CD14-positive monocyte (primary cell): ENCODE measurements at regions not wholly inside any gene's neighbourhood (a gene's known extent, or its start where the extent isn't known, plus 50 kb on each side); places are given as distances from the start of the nearest gene placed in this dataset.

ENCODE experiments used
- DNase-seq, 3 donors: peaks; one replicate each; pipeline ENCODE4 v3.0.0-alpha.2; 2011 to 2022
- H2AFZ ChIP-seq: 2 replicates; pipeline ENCODE4 v1.6.0; 2012; ENCODE audit warnings: mild to moderate bottlenecking, low read depth, low read length, inconsistent platforms; ENCODE audit not compliant: insufficient read depth, poor library complexity, severe bottlenecking
- H3K27ac ChIP-seq, 2 donors: 1 replicate in 1 of 2; 2 replicates in 1 of 2; pipeline ENCODE4 v1.5.1; 2012 to 2013; ENCODE audit warnings: low read length in 2 of 2, control low read depth in 1 of 2, inconsistent platforms in 1 of 2, low read depth in 1 of 2, mild to moderate bottlenecking in 1 of 2
- H3K27me3 ChIP-seq, 2 donors: one replicate each; pipeline versions ENCODE4 v1.6.0 to v1.6.1; 2011 to 2013; ENCODE audit warnings: low read length in 2 of 2; ENCODE audit not compliant: control insufficient read depth in 2 of 2, insufficient read depth in 2 of 2
- H3K36me3 ChIP-seq, 2 donors: replicated peaks in 1 of 2; 1 replicate in 1 of 2; 2 replicates in 1 of 2; pipeline versions ENCODE4 v1.5.1 to v1.6.1; 2012 to 2013; ENCODE audit warnings: low read length in 2 of 2, control low read depth in 1 of 2, inconsistent platforms in 1 of 2, mild to moderate bottlenecking in 1 of 2; ENCODE audit not compliant: insufficient read depth in 2 of 2, control insufficient read depth in 1 of 2
- H3K4me1 ChIP-seq, 2 donors: 1 replicate in 1 of 2; 2 replicates in 1 of 2; pipeline versions ENCODE4 v1.5.1 to v1.6.1; 2012 to 2013; ENCODE audit warnings: low read length in 2 of 2, control low read depth in 1 of 2, inconsistent platforms in 1 of 2, mild to moderate bottlenecking in 1 of 2, moderate library complexity in 1 of 2; ENCODE audit not compliant: insufficient read depth in 2 of 2, control insufficient read depth in 1 of 2
- H3K4me2 ChIP-seq: replicated peaks from 2 replicates; pipeline ENCODE3; 2012; ENCODE audit warnings: low read length, moderate library complexity, mild to moderate bottlenecking; ENCODE audit not compliant: poor library complexity, severe bottlenecking; ENCODE audit errors: extremely low read depth
- H3K4me3 ChIP-seq, 3 experiments: fragments of 200-600 bp in 1 of 3; sonication (generic) in 1 of 3; replicated peaks in 1 of 3; 1 replicate in 2 of 3; 2 replicates in 1 of 3; pipeline ENCODE4 v1.5.1; 2011 to 2013; ENCODE audit warnings: low read length in 3 of 3, mild to moderate bottlenecking in 3 of 3, control low read depth in 2 of 3, low read depth in 2 of 3, inconsistent platforms in 1 of 3, moderate library complexity in 1 of 3
- H3K79me2 ChIP-seq: 2 replicates; pipeline ENCODE4 v1.6.0; 2012; ENCODE audit warnings: mild to moderate bottlenecking, control low read depth, inconsistent platforms, low read length, moderate library complexity; ENCODE audit not compliant: insufficient read depth
- H3K9ac ChIP-seq: 2 replicates; pipeline ENCODE4 v1.6.0; 2017; ENCODE audit warnings: low read length, mild to moderate bottlenecking; ENCODE audit not compliant: insufficient read depth, poor library complexity, severe bottlenecking
- H3K9me3 ChIP-seq, 2 donors: replicated peaks in 1 of 2; 1 replicate in 1 of 2; 2 replicates in 1 of 2; pipeline versions ENCODE4 v1.5.1 to v1.6.1; 2012 to 2013; ENCODE audit warnings: low read length in 2 of 2, control low read depth in 1 of 2; ENCODE audit not compliant: control insufficient read depth in 1 of 2, insufficient read depth in 1 of 2
- H4K20me1 ChIP-seq: 2 replicates; pipeline ENCODE4 v1.6.0; 2012; ENCODE audit warnings: mild to moderate bottlenecking, low read length, control low read depth, moderate library complexity; ENCODE audit not compliant: insufficient read depth
- H3K27ac Mint-ChIP-seq, 7 donors: one replicate each; pipeline ENCODE4 v1.8.0; 2020; ENCODE audit warnings: mild to moderate bottlenecking in 7 of 7, mixed read lengths in 7 of 7, moderate library complexity in 6 of 7, inconsistent platforms in 2 of 7
- H3K27me3 Mint-ChIP-seq, 3 donors: one replicate each; pipeline ENCODE4 v1.8.0; 2021 to 2022; ENCODE audit warnings: low read depth in 3 of 3, mild to moderate bottlenecking in 3 of 3, mixed read lengths in 3 of 3, moderate library complexity in 3 of 3, inconsistent platforms in 1 of 3
- H3K36me3 Mint-ChIP-seq, 2 donors: one replicate each; pipeline ENCODE4 v1.8.0; 2020; ENCODE audit warnings: mixed read lengths in 2 of 2, inconsistent platforms in 1 of 2, mild to moderate bottlenecking in 1 of 2
- H3K4me1 Mint-ChIP-seq: one replicate; pipeline ENCODE4 v1.8.0; 2020; ENCODE audit warnings: mild to moderate bottlenecking, mixed read lengths
- H3K4me3 Mint-ChIP-seq, 2 donors: one replicate each; pipeline ENCODE4 v1.8.0; 2020; ENCODE audit warnings: mild to moderate bottlenecking in 2 of 2, mixed read lengths in 2 of 2, moderate library complexity in 1 of 2
- H3K9me3 Mint-ChIP-seq, 7 donors: one replicate each; pipeline ENCODE4 v1.8.0; 2020 to 2022; ENCODE audit warnings: mixed read lengths in 7 of 7, mild to moderate bottlenecking in 6 of 7, moderate library complexity in 6 of 7, inconsistent platforms in 2 of 7
- WGBS: methylation state at CpG from one replicate; pipeline ENCODE4 v1.1.5; 2013; ENCODE audit warnings: missing lambda C conversion rate; ENCODE audit not compliant: insufficient coverage; 5-methylcytosine and 5-hydroxymethylcytosine counted together
- intact Hi-C, 2 donors: fragments of 100-400 bp; cut with micrococcal nuclease; formaldehyde crosslinking; loops; one replicate each; pipeline versions ENCODE4 v1.15.0 to v1.15.1; 2023
- TF ChIP-seq, protein P1 (sequence below): fragments of 200-600 bp; IDR thresholded peaks from one replicate; pipeline ENCODE4 v1.8.0; 2022; ENCODE audit warnings: antibody characterized with exemption, mild to moderate bottlenecking

DNA sequence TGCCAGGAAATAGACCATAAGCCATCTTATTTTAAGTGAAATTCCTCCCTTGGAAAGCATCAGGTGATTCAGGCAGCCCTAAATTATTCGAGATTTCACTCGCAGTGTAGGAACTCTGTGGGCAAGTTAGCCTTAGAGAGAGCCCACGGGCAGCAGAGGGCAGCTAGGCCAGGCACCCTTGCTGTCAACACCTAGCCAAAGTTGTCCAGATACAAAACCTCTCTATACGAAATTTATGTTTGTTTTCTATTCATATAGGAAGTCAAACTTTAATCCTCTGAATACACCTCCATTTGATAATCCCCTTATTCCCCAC lies 1043.5 kb downstream of the GATA3 start:
- Mint-ChIP-seq H3K4me1 (no peaks in the 10 kb centered on the region), H3K27ac (no peak overlapping the region)

DNA sequence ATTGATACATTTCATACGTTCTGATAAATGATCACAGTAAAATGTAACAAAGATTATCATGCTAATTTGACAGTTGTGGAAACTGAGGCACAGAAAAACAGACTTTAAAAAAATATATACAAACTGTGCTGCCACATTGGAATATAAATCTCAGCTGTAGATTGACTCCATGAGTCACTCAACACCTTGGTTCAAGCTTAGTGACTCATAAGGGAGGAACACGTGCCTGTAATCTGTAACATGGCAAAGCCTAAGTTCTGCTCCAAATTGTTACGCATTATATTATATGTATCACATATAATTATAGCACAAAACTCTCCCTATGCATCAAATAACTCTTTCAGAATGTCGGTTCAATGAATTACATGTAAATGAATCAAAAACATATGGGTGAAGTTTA lies 1047.5 kb downstream of the GATA3 start:
- Histone ChIP-seq H3K36me3 (no peaks in the 10 kb centered on the region), H3K79me2 (no peaks in the 10 kb centered on the region), H3K27ac (no peak overlapping the region), H3K4me2 (no peak overlapping the region), H3K4me1 (no peaks in the 10 kb centered on the region), H3K27me3 (no peaks in the 10 kb centered on the region), H2AFZ (no peak overlapping the region), H3K9ac (no peak overlapping the region), H3K9me3 (no peaks in the 10 kb centered on the region), H4K20me1 (no peaks in the 10 kb centered on the region), H3K4me3 (no peak overlapping the region)
- H3K9me3 Mint-ChIP-seq: no peaks in the 10 kb centered on the region
- intact Hi-C loops: no loop called here
- no peaks in the 10 kb centered on the region for H3K4me1 Mint-ChIP-seq
- H3K4me3 Mint-ChIP-seq: no peak overlapping the region
- H3K27ac Mint-ChIP-seq: no peak overlapping the region
- TF ChIP-seq, protein P1, sequence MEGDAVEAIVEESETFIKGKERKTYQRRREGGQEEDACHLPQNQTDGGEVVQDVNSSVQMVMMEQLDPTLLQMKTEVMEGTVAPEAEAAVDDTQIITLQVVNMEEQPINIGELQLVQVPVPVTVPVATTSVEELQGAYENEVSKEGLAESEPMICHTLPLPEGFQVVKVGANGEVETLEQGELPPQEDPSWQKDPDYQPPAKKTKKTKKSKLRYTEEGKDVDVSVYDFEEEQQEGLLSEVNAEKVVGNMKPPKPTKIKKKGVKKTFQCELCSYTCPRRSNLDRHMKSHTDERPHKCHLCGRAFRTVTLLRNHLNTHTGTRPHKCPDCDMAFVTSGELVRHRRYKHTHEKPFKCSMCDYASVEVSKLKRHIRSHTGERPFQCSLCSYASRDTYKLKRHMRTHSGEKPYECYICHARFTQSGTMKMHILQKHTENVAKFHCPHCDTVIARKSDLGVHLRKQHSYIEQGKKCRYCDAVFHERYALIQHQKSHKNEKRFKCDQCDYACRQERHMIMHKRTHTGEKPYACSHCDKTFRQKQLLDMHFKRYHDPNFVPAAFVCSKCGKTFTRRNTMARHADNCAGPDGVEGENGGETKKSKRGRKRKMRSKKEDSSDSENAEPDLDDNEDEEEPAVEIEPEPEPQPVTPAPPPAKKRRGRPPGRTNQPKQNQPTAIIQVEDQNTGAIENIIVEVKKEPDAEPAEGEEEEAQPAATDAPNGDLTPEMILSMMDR: no peak
- H3K36me3 Mint-ChIP-seq: no peaks in the 10 kb centered on the region
- peaks cover 0 to 1% (median 0%) of the 10 kb centered on the region in 3 donors for H3K27me3 Mint-ChIP-seq
- no CpG with 5 or more reads among the region's 4 CpGs for WGBS
- no peak for DNase-seq

More for the DNA sequence above, 1043.5 kb downstream of the GATA3 start:
- H3K4me3 ChIP-seq: no peak overlapping the region
- no peaks in the 10 kb centered on the region for H3K4me1 ChIP-seq
- 100% methylated on average over 3 of the region's 4 CpGs for WGBS
- no peaks in the 10 kb centered on the region for H3K27me3 ChIP-seq
- H3K9ac ChIP-seq: no peak overlapping the region
- no peak overlapping the region for H3K4me2 ChIP-seq
- Mint-ChIP-seq H3K27me3 (peaks cover 0 to 2% (median 0%) of the 10 kb centered on the region in 3 donors), H3K9me3 (peaks cover 0 to 3% (median 0%) of the 10 kb centered on the region in 7 donors), H3K4me3 (no peak overlapping the region), H3K36me3 (no peaks in the 10 kb centered on the region)
- H3K9me3 ChIP-seq: no peaks in the 10 kb centered on the region
- H3K27ac ChIP-seq: no peak overlapping the region
- intact Hi-C loops: no loop called here
- H4K20me1 ChIP-seq: no peaks in the 10 kb centered on the region
- TF ChIP-seq, protein P1: no peak
- no peaks in the 10 kb centered on the region for H3K79me2 ChIP-seq
- no peak overlapping the region for H2AFZ ChIP-seq
- no peak for DNase-seq
- no peaks in the 10 kb centered on the region for H3K36me3 ChIP-seq
